ENCODE measurements at regions not wholly inside any gene's neighbourhood (a gene's known extent, or its start where the extent isn't known, plus 50 kb on each side); places are given as distances from the start of the nearest gene placed in this dataset.

- DNase-seq (ENCODE audit: extremely low read depth, low read depth) = no peak
- TF ChIP-seq CTCF (IDR thresholded peaks at IDR 0.05; ENCODE audit: low read depth, low read length, missing control alignments) = no peak
- no peak overlapping the region for H3K4me3 ChIP-seq (replicated peaks; ENCODE audit: low read depth, low read length)
Observed at GRCh38 chr2:104930732-104931131, 76.8 kb downstream of the POU3F3 start.

- no peak for DNase-seq (ENCODE audit: extremely low read depth, low read depth)
- no peak overlapping the region for H3K4me3 ChIP-seq (replicated peaks; ENCODE audit: low read depth, low read length)
- TF ChIP-seq CTCF (IDR thresholded peaks at IDR 0.05; ENCODE audit: low read depth, low read length, missing control alignments) = no peak
Observed at GRCh38 chr2:104932243-104932642, 78.3 kb downstream of the POU3F3 start.

GRCh38 chr2:104933151-104933917 lies 79.4 kb downstream of the POU3F3 start:
- no peak for DNase-seq (ENCODE audit: extremely low read depth, low read depth)
- H3K4me3 ChIP-seq (replicated peaks; ENCODE audit: low read depth, low read length) = no peak overlapping the region
- TF ChIP-seq CTCF (IDR thresholded peaks at IDR 0.05; ENCODE audit: low read depth, low read length, missing control alignments) = no peak

GRCh38 chr2:104936527-104936926 lies 82.6 kb downstream of the POU3F3 start:
- H3K4me3 ChIP-seq (replicated peaks; ENCODE audit: low read depth, low read length) = no peak overlapping the region
- TF ChIP-seq CTCF (IDR thresholded peaks at IDR 0.05; ENCODE audit: low read depth, low read length, missing control alignments) = no peak
- no peak for DNase-seq (ENCODE audit: extremely low read depth, low read depth)

- no peak overlapping the region for H3K4me3 ChIP-seq (replicated peaks; ENCODE audit: low read depth, low read length)
- TF ChIP-seq CTCF (IDR thresholded peaks at IDR 0.05; ENCODE audit: low read depth, low read length, missing control alignments) = no peak
- DNase-seq (ENCODE audit: extremely low read depth, low read depth) = no peak
Observed at GRCh38 chr2:104938231-104938941, 84.5 kb downstream of the POU3F3 start.

- no peak for DNase-seq (ENCODE audit: extremely low read depth, low read depth)
- no peak overlapping the region for H3K4me3 ChIP-seq (replicated peaks; ENCODE audit: low read depth, low read length)
- no peak for TF ChIP-seq CTCF (IDR thresholded peaks at IDR 0.05; ENCODE audit: low read depth, low read length, missing control alignments)
Observed at GRCh38 chr2:104939570-104940217, 85.8 kb downstream of the POU3F3 start.
